Neural crest cell (in vitro differentiated cells): ENCODE measurements at regions not wholly inside any gene's neighbourhood (a gene's known extent, or its start where the extent isn't known, plus 50 kb on each side); places are given as distances from the start of the nearest gene placed in this dataset.

Source experiments
- DNase-seq: peaks from one replicate; pipeline ENCODE4 v3.0.0; 2021; ENCODE audit warnings: low read depth, mixed read lengths, low spot score
- H3K27ac Mint-ChIP-seq: one replicate; pipeline ENCODE4 v1.8.0; 2021; ENCODE audit warnings: mild to moderate bottlenecking, mixed read lengths; ENCODE audit not compliant: unreplicated experiment
- H3K27me3 Mint-ChIP-seq: 2 replicates; pipeline ENCODE4 v1.8.0; 2021; ENCODE audit warnings: low read depth, mild to moderate bottlenecking, mixed read lengths
- H3K36me3 Mint-ChIP-seq: 2 replicates; pipeline ENCODE4 v1.8.0; 2021; ENCODE audit warnings: low read depth, mild to moderate bottlenecking, mixed read lengths
- H3K4me1 Mint-ChIP-seq: 2 replicates; pipeline ENCODE4 v1.8.0; 2021; ENCODE audit warnings: mixed read lengths
- H3K4me3 Mint-ChIP-seq: one replicate; pipeline ENCODE4 v1.8.0; 2021; ENCODE audit warnings: mild to moderate bottlenecking, mixed read lengths
- H3K9me3 Mint-ChIP-seq: 2 replicates; pipeline ENCODE4 v1.8.0; 2021; ENCODE audit warnings: mixed read lengths
- TF ChIP-seq, protein P1 (sequence below): fragments of 200-600 bp; sonication (generic); conservative IDR thresholded peaks from 2 replicates; pipeline ENCODE4 v1.5.0; 2021; ENCODE audit warnings: antibody characterized with exemption, mild to moderate bottlenecking

DNA sequence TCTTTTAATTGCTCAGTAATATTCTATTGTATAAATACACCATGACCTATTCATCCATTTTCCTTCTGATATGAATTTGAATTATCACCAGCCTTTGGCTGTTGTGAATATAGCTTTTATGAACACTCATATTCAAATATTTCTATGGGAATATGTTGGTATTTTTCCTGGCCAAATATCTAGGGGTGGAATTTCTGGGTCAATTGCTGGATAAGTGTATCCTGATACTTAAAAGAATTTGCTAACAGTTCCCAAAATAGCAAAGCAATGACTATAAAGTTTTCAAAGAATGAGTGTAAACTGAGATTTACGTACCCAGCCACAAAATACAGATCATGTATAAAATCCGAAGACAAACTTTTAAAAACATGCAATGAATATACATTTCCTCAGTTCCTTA lies 148.7 kb upstream of the CLEC14A start:
- no peak for DNase-seq
- Mint-ChIP-seq H3K27ac (no peak overlapping the region), H3K4me3 (no peak overlapping the region), H3K27me3 (no peaks in the 10 kb centered on the region), H3K36me3 (no peaks in the 10 kb centered on the region), H3K9me3 (no peaks in the 10 kb centered on the region), H3K4me1 (peaks cover 28% of the 10 kb centered on the region)
- TF ChIP-seq, protein P1, sequence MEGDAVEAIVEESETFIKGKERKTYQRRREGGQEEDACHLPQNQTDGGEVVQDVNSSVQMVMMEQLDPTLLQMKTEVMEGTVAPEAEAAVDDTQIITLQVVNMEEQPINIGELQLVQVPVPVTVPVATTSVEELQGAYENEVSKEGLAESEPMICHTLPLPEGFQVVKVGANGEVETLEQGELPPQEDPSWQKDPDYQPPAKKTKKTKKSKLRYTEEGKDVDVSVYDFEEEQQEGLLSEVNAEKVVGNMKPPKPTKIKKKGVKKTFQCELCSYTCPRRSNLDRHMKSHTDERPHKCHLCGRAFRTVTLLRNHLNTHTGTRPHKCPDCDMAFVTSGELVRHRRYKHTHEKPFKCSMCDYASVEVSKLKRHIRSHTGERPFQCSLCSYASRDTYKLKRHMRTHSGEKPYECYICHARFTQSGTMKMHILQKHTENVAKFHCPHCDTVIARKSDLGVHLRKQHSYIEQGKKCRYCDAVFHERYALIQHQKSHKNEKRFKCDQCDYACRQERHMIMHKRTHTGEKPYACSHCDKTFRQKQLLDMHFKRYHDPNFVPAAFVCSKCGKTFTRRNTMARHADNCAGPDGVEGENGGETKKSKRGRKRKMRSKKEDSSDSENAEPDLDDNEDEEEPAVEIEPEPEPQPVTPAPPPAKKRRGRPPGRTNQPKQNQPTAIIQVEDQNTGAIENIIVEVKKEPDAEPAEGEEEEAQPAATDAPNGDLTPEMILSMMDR = no peak

DNA sequence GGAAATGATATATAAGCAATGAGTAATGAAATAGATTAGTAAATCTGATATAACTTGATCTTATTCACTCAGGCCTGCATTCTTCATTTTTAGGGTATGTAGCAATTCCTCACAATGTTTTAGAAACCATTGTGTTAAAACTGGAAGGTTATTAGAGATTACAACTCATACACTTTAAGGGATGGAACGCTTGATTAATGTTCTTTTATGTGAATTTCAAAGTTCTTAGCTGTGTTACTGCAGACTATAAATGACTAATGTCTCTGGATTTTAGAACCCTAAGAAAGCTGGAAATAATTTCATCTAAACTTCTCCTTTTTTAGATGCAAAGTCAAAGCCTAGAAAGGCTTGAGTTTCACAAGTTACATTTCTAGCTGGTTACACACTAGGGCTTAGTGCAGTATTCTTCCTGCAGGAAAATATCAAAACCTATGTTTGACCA lies 148.2 kb upstream of the CLEC14A start:
- Mint-ChIP-seq H3K27me3 (no peaks in the 10 kb centered on the region), H3K4me3 (no peak overlapping the region), H3K9me3 (no peaks in the 10 kb centered on the region), H3K4me1 (peaks cover 28% of the 10 kb centered on the region), H3K27ac (no peak overlapping the region), H3K36me3 (no peaks in the 10 kb centered on the region)
- TF ChIP-seq, protein P1 = no peak
- no peak for DNase-seq

DNA sequence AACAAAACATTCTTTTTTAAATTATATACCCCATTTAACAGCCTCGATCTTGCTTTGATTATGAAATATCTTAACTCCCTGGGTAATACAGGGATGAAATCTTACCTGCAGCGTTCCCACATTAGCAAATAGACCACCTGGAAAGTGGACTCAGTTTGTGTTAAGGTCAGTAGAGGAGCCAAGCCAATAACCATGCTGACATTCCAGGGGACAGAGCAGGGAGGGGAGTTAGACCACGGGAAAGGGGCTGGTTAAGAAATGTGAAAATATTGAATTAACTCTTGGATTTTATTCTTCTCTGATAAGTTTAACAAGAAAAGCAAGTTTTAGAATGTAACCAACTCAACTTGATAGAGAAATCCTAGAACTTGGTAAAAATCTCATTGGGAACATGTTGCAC lies 144.9 kb upstream of the CLEC14A start:
- TF ChIP-seq, protein P1 = no peak
- Mint-ChIP-seq H3K27me3 (peaks cover 3% of the 10 kb centered on the region), H3K4me3 (no peak overlapping the region), H3K9me3 (no peaks in the 10 kb centered on the region), H3K4me1 (peaks cover 15% of the 10 kb centered on the region), H3K27ac (no peak overlapping the region), H3K36me3 (no peaks in the 10 kb centered on the region)
- DNase-seq = no peak

DNA sequence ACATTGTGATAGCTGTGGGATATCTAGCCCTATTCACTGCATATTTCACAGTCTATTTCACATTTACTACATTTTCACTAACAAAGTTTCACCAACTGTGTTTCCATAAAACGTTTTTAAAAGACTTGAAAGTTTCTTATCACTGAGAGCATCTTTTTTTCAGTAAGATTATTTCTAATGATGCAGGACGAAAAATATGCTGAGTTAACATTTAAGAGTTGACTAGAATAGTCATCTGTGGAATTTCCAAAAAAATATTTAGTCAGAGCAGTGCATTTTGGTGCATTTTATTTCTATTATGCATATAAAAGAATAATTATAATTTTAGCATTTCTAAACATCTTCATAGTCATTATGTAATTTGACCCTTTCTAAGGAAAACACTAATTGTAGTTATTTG lies 143.8 kb upstream of the CLEC14A start:
- Mint-ChIP-seq H3K9me3 (no peaks in the 10 kb centered on the region), H3K36me3 (no peaks in the 10 kb centered on the region), H3K4me1 (peaks cover 13% of the 10 kb centered on the region), H3K27me3 (peaks cover 9% of the 10 kb centered on the region), H3K4me3 (no peak overlapping the region), H3K27ac (no peak overlapping the region)
- TF ChIP-seq, protein P1 = no peak
- DNase-seq = no peak

DNA sequence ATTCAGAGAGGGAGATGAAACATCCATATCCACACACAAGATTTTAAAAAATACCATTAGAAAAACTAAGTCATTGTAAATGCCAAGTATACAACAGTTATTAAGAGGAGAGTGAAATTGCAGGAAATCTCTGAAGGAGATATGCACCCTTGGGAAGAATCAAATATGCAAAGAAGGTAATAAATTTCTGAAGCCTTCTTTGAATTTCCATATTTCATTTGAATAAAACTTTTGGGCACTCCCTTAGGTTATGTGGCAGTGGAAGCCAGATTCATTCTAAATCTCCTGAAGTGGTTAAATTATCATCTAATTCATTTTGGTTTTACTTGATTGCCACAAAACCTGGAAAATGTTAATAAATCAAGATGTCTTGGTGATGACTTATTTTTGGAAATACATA lies 138.9 kb upstream of the CLEC14A start:
- Mint-ChIP-seq H3K4me3 (no peak overlapping the region), H3K27me3 (peaks cover 9% of the 10 kb centered on the region), H3K4me1 (no peaks in the 10 kb centered on the region), H3K27ac (no peak overlapping the region), H3K36me3 (no peaks in the 10 kb centered on the region), H3K9me3 (no peaks in the 10 kb centered on the region)
- TF ChIP-seq, protein P1 = no peak
- DNase-seq = no peak

DNA sequence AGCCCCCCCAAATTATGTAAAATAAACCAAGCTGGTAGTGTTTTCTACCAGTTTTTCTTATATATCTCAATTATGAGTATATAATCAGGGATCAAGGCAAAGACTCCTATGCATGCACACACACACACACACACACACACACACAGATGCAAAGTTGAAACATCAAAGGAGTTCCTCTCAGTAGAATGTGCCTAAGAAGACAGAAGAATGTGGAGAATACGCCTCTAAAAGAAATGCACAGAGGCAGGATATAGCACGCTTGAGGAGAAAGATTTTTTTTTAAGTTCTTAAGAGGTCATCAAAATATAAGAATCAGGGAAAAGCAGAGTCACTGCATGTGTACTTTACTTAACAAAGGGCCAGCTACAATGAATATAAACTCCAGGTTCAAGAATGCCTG lies 138.2 kb upstream of the CLEC14A start:
- TF ChIP-seq, protein P1 = no peak
- no peaks in the 10 kb centered on the region for H3K4me1 Mint-ChIP-seq
- no peaks in the 10 kb centered on the region for H3K9me3 Mint-ChIP-seq
- no peak for DNase-seq
- H3K27me3 Mint-ChIP-seq = peaks cover 9% of the 10 kb centered on the region
- H3K27ac Mint-ChIP-seq = no peak overlapping the region
- H3K36me3 Mint-ChIP-seq = no peaks in the 10 kb centered on the region
- no peak overlapping the region for H3K4me3 Mint-ChIP-seq
